Prostate gland (tissue), 2 donors: ENCODE measurements at regions not wholly inside any gene's neighbourhood (a gene's known extent, or its start where the extent isn't known, plus 50 kb on each side); places are given as distances from the start of the nearest gene placed in this dataset.

Experiments
- DNase-seq: peaks from one replicate; pipeline ENCODE4 v3.0.0-alpha.2; 2019; ENCODE audit warnings: low spot score
- H3K27ac ChIP-seq, 2 donors: fragments of 200-600 bp; sonication (generic); 2 replicates each; pipeline ENCODE4 v1.5.1; 2017 to 2019
- H3K27me3 ChIP-seq: fragments of 200-600 bp; sonication (generic); replicated peaks from 2 replicates; pipeline ENCODE4 v1.5.1; 2019; ENCODE audit not compliant: insufficient read depth
- H3K36me3 ChIP-seq, 2 donors: fragments of 200-600 bp; sonication (generic); 1 replicate in 1 of 2; 2 replicates in 1 of 2; pipeline versions ENCODE4 v1.5.1 to v1.8.1; 2017 to 2019
- H3K4me1 ChIP-seq: fragments of 200-600 bp; sonication (generic); replicated peaks from 2 replicates; pipeline ENCODE4 v1.5.1; 2019
- H3K4me3 ChIP-seq, 2 donors: fragments of 200-600 bp; sonication (generic); 2 replicates each; pipeline ENCODE4 v1.5.1; 2017 to 2019
- H3K9me3 ChIP-seq: fragments of 200-600 bp; sonication (generic); 2 replicates; pipeline ENCODE4 v1.5.1; 2017
- POLR2A ChIP-seq: fragments of 450-650 bp; IDR thresholded peaks from one replicate; pipeline ENCODE4 v1.6.1; 2016; ENCODE audit warnings: antibody characterized with exemption, mild to moderate bottlenecking
- POLR2AphosphoS5 ChIP-seq: sonication (generic); formaldehyde crosslinking; IDR thresholded peaks from one replicate; pipeline ENCODE4 v1.6.1; 2017; ENCODE audit warnings: antibody characterized with exemption
- WGBS: methylation state at CpG from one replicate; pipeline ENCODE4 v1.1.5; 2018; 5-methylcytosine and 5-hydroxymethylcytosine counted together
- intact Hi-C: fragments of 100-400 bp; cut with DNase I; formaldehyde crosslinking; loops from one replicate; pipeline ENCODE4 v1.14.2; 2022
- TF ChIP-seq, protein P1 (sequence below), 4 experiments: fragments of 200-600 bp in 2 of 4; fragments of 450-650 bp in 2 of 4; sonication (generic) in 2 of 4; IDR thresholded peaks; 1 replicate in 3 of 4; 2 replicates in 1 of 4; pipeline ENCODE4 v1.5.1; 2016 to 2019; ENCODE audit warnings: antibody characterized with exemption in 4 of 4, mild to moderate bottlenecking in 2 of 4, moderate library complexity in 2 of 4

DNA sequence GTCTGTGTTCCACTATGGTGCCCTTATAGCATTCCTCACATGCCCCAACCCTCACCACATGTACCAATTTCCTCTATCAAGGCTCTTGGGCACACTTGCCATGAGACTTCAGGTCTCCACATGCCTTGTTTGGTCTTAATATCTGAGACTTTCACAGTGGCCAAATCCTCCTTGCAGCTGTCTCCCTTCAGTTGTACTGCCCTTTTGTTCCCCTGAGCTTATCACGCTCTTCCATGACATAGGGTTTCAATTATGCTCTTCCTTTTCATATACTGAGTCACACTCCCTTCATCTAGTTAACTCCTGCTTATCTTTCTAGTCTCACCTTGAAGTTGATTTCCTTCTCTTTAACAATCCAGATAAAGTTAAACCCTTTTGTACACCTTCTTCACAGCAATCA lies 212.9 kb downstream of the PDHA2 start:
- no peak for DNase-seq
- no peak overlapping the region for H3K4me3 ChIP-seq
- H3K4me1 ChIP-seq: no peaks in the 10 kb centered on the region
- 79% methylated on average over 1 of the region's 1 CpG for WGBS
- H3K9me3 ChIP-seq: no peaks in the 10 kb centered on the region
- no peaks in the 10 kb centered on the region for H3K36me3 ChIP-seq
- TF ChIP-seq, protein P1, sequence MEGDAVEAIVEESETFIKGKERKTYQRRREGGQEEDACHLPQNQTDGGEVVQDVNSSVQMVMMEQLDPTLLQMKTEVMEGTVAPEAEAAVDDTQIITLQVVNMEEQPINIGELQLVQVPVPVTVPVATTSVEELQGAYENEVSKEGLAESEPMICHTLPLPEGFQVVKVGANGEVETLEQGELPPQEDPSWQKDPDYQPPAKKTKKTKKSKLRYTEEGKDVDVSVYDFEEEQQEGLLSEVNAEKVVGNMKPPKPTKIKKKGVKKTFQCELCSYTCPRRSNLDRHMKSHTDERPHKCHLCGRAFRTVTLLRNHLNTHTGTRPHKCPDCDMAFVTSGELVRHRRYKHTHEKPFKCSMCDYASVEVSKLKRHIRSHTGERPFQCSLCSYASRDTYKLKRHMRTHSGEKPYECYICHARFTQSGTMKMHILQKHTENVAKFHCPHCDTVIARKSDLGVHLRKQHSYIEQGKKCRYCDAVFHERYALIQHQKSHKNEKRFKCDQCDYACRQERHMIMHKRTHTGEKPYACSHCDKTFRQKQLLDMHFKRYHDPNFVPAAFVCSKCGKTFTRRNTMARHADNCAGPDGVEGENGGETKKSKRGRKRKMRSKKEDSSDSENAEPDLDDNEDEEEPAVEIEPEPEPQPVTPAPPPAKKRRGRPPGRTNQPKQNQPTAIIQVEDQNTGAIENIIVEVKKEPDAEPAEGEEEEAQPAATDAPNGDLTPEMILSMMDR (IDR thresholded peaks at IDR 0.05): no peak
- no peak overlapping the region for H3K27ac ChIP-seq
- H3K27me3 ChIP-seq: no peaks in the 10 kb centered on the region
- intact Hi-C loops: no loop called here

- Histone ChIP-seq H3K9me3 (no peaks in the 10 kb centered on the region), H3K4me1 (no peaks in the 10 kb centered on the region), H3K36me3 (no peaks in the 10 kb centered on the region), H3K4me3 (no peak overlapping the region), H3K27me3 (no peaks in the 10 kb centered on the region), H3K27ac (no peak overlapping the region)
- TF ChIP-seq, protein P1 (IDR thresholded peaks at IDR 0.05): no peak
- TF ChIP-seq POLR2A (no peak), POLR2AphosphoS5 (no peak)
- no peak for DNase-seq
- intact Hi-C loops: no loop called here
- 91% methylated on average over 12 of the region's 12 CpGs for whole genome bisulfite sequencing
These were observed 216.5 kb downstream of the PDHA2 start for GRCh38 chr4:96056346-96056934.

DNA sequence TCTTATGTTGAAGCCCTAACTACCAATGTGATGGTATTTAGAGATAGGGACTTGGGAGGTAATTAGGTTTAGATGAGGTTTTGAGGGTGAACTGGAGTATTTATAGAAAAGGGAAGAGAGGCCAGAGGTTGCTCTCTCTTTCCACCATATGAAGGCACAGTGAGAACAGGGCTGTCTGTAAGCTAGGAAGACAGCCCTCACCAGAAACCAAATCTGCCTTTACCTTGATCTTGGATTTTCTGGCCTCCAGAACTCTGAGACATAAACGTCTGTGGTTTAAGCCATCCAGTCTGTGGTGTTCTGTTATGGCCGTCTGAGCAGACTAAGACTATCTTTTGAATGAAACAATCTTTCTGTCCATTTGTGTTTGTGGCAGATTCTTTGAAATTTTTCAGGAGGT lies 223.7 kb downstream of the PDHA2 start:
- intact Hi-C loops: no loop called here
- Histone ChIP-seq H3K27me3 (no peaks in the 10 kb centered on the region), H3K27ac (no peak overlapping the region), H3K4me3 (no peak overlapping the region), H3K36me3 (no peaks in the 10 kb centered on the region), H3K4me1 (no peaks in the 10 kb centered on the region), H3K9me3 (no peaks in the 10 kb centered on the region)
- DNase-seq: no peak
- WGBS: 32% methylated on average over 2 of the region's 2 CpGs
- TF ChIP-seq POLR2AphosphoS5 (no peak), POLR2A (no peak)
- TF ChIP-seq, protein P1 (IDR thresholded peaks at IDR 0.05): no peak

GRCh38 chr4:96073461-96073860 lies 233.6 kb downstream of the PDHA2 start:
- TF ChIP-seq POLR2AphosphoS5 (no peak), POLR2A (no peak)
- TF ChIP-seq, protein P1 (IDR thresholded peaks at IDR 0.05): no peak
- Histone ChIP-seq H3K4me1 (no peaks in the 10 kb centered on the region), H3K27ac (no peak overlapping the region), H3K9me3 (no peaks in the 10 kb centered on the region), H3K36me3 (no peaks in the 10 kb centered on the region), H3K4me3 (no peak overlapping the region), H3K27me3 (no peaks in the 10 kb centered on the region)
- 94% methylated on average over 2 of the region's 2 CpGs for WGBS
- no peak for DNase-seq
- intact Hi-C loops: no loop called here

DNA sequence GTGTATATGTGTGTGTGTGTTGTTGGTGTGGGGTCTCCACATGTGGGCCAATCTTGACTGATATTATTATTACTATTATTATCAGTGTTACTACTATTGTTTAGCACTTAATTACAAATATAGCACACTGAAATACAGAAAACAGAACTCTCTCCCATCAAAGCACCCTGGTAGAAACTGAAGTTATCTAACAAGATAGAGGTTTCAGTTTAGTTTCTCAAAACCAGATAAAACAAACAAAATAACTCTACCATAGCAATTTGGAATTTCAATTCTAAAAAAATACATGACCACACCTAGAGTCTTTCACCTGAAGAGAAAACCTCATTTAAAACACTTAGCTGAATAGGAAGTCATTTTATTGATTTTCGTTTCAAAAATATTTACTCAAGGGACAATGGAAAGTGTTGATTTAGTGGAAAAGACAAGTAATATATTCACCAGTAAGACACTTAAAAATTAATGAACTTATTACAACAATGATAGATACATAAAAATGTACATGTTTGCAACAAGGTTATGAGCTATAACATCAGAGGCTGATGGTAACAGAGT lies 252.3 kb downstream of the PDHA2 start:
- intact Hi-C loops: no loop called here
- Histone ChIP-seq H3K36me3 (no peaks in the 10 kb centered on the region), H3K27me3 (no peaks in the 10 kb centered on the region), H3K9me3 (no peaks in the 10 kb centered on the region), H3K27ac (no peak overlapping the region), H3K4me3 (no peak overlapping the region), H3K4me1 (no peaks in the 10 kb centered on the region)
- 40% methylated on average over 1 of the region's 1 CpG for WGBS
- no peak for TF ChIP-seq POLR2A
- TF ChIP-seq, protein P1 (IDR thresholded peaks at IDR 0.05): no peak
- no peak for TF ChIP-seq POLR2AphosphoS5
- no peak for DNase-seq
